Gastroesophageal sphincter (tissue), 3 donors: ENCODE measurements at regions not wholly inside any gene's neighbourhood (a gene's known extent, or its start where the extent isn't known, plus 50 kb on each side); places are given as distances from the start of the nearest gene placed in this dataset.

Source experiments
- POLR2A ChIP-seq, 2 donors: fragments of 450-650 bp; IDR thresholded peaks; one replicate each; pipeline ENCODE4 v1.6.1; 2017; ENCODE audit warnings: antibody characterized with exemption in 2 of 2, mild to moderate bottlenecking in 2 of 2, moderate library complexity in 1 of 2
- TF ChIP-seq, protein P1 (sequence below), 4 experiments: fragments of 200-600 bp in 2 of 4; fragments of 450-650 bp in 2 of 4; sonication (generic) in 1 of 4; IDR thresholded peaks; one replicate each; pipeline ENCODE4 v1.5.1; 2017 to 2019; ENCODE audit warnings: antibody characterized with exemption in 4 of 4, mild to moderate bottlenecking in 2 of 4, moderate library complexity in 2 of 4

DNA sequence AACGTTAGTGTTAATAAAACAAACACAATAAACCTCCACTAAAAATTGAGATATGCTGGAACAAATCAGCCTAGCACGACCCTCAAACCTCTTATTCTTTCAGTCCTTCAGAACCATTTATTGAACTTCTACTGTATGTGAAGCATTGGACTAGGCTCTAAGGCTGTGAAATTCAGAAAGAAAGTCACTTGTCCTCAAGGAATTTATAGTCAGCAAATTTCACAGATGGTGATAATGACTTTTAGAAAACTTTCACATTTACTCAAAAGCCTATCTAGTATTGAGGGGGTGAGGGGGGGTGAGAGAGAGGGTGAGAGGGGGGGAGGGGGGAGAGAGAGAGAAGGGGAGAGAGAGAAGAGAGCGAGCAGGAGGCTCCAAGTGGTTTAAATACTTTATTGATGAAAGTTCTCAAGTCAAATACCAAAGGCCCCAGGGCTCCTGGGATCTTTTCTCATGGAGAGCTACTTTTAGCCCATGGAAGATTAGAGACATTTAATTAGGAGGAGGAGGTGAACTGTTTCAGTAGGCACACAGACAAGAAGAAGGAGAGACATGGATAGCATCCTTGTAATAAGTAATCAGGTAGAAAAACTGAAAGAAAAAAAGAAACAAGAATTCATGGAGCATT lies 66.3 kb upstream of the SSX2IP start:
- TF ChIP-seq POLR2A (IDR thresholded peaks at IDR 0.05) = no peak
- TF ChIP-seq, protein P1, sequence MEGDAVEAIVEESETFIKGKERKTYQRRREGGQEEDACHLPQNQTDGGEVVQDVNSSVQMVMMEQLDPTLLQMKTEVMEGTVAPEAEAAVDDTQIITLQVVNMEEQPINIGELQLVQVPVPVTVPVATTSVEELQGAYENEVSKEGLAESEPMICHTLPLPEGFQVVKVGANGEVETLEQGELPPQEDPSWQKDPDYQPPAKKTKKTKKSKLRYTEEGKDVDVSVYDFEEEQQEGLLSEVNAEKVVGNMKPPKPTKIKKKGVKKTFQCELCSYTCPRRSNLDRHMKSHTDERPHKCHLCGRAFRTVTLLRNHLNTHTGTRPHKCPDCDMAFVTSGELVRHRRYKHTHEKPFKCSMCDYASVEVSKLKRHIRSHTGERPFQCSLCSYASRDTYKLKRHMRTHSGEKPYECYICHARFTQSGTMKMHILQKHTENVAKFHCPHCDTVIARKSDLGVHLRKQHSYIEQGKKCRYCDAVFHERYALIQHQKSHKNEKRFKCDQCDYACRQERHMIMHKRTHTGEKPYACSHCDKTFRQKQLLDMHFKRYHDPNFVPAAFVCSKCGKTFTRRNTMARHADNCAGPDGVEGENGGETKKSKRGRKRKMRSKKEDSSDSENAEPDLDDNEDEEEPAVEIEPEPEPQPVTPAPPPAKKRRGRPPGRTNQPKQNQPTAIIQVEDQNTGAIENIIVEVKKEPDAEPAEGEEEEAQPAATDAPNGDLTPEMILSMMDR (IDR thresholded peaks at IDR 0.05) = no peak
